HG03378 (cell line): ENCODE measurements at regions not wholly inside any gene's neighbourhood (a gene's known extent, or its start where the extent isn't known, plus 50 kb on each side); places are given as distances from the start of the nearest gene placed in this dataset.
"Not testable (repeated sequence)": the region's sequence is repeated elsewhere in the genome, so short reads cannot be mapped to it uniquely, and the experiment has no call there.

Source experiments
- ATAC-seq: cut with Tn5 transposase; IDR thresholded peaks from one replicate; pipeline ENCODE4 v1.9.1; 2021; ENCODE audit warnings: mild to moderate bottlenecking, moderate library complexity; ENCODE audit not compliant: unreplicated experiment

- no peak for ATAC-seq
Measured at GRCh38 chr5:101664071-101664791, 631.9 kb downstream of the SLCO4C1 start.

- no peak for ATAC-seq
Measured at GRCh38 chr5:101663543-101663942, 632.5 kb downstream of the SLCO4C1 start.

GRCh38 chr5:101662263-101662662, 633.8 kb downstream of the SLCO4C1 start:
- no peak for ATAC-seq

GRCh38 chr5:101658433-101658832, 637.7 kb downstream of the SLCO4C1 start:
- no peak for ATAC-seq

- no peak for ATAC-seq
Measured at GRCh38 chr5:101653996-101654395, 642.1 kb downstream of the SLCO4C1 start.

GRCh38 chr5:101647861-101648260, 648.2 kb downstream of the SLCO4C1 start:
- ATAC-seq: no peak

GRCh38 chr5:101643794-101644193, 652.3 kb downstream of the SLCO4C1 start:
- no peak for ATAC-seq

GRCh38 chr5:101637599-101637998, 658.5 kb downstream of the SLCO4C1 start:
- ATAC-seq: no peak

GRCh38 chr5:101627770-101628169, 668.3 kb downstream of the SLCO4C1 start:
- not testable (repeated sequence) for ATAC-seq

GRCh38 chr5:101626572-101626971, 669.5 kb downstream of the SLCO4C1 start:
- no peak for ATAC-seq

- no peak for ATAC-seq
Measured at GRCh38 chr5:101611039-101611438, 685.0 kb downstream of the SLCO4C1 start.

- ATAC-seq: no peak
Measured at GRCh38 chr5:101608322-101608721, 687.8 kb downstream of the SLCO4C1 start.

- peak; percentile 65 for ATAC-seq
Measured at GRCh38 chr5:101605700-101606099, 690.4 kb downstream of the SLCO4C1 start.

GRCh38 chr5:101600614-101601013, 695.5 kb downstream of the SLCO4C1 start:
- ATAC-seq: no peak

GRCh38 chr5:101590384-101590783, 687.3 kb upstream of the ST8SIA4 start:
- peak; percentile 68 for ATAC-seq

- ATAC-seq: no peak
Measured at GRCh38 chr5:101585366-101585765, 682.3 kb upstream of the ST8SIA4 start.

- no peak for ATAC-seq
Measured at GRCh38 chr5:101580591-101580990, 677.5 kb upstream of the ST8SIA4 start.

- no peak for ATAC-seq
Measured at GRCh38 chr5:101574017-101574416, 670.9 kb upstream of the ST8SIA4 start.

GRCh38 chr5:101561018-101561417, 657.9 kb upstream of the ST8SIA4 start:
- no peak for ATAC-seq

GRCh38 chr5:101543780-101544179, 640.7 kb upstream of the ST8SIA4 start:
- ATAC-seq: no peak

GRCh38 chr5:101539315-101539714, 636.2 kb upstream of the ST8SIA4 start:
- ATAC-seq: no peak

- ATAC-seq: no peak
Measured at GRCh38 chr5:101535626-101536025, 632.5 kb upstream of the ST8SIA4 start.

GRCh38 chr5:101534491-101535110, 631.5 kb upstream of the ST8SIA4 start:
- ATAC-seq: no peak
